C4-2B (cell line): ENCODE measurements at regions not wholly inside any gene's neighbourhood (a gene's known extent, or its start where the extent isn't known, plus 50 kb on each side); places are given as distances from the start of the nearest gene placed in this dataset.

ENCODE experiments used
- CTCF ChIP-seq: fragments of 450-650 bp; conservative IDR thresholded peaks from 2 replicates; pipeline ENCODE4 v1.5.1; 2017; ENCODE audit warnings: mild to moderate bottlenecking
- ZFX ChIP-seq: fragments of 450-650 bp; IDR thresholded peaks from 2 replicates; pipeline ENCODE4 v1.6.1; 2017

- no peak for TF ChIP-seq CTCF
- TF ChIP-seq ZFX = no peak
These were observed 158.7 kb upstream of the TNC start for GRCh38 chr9:115276621-115277020.
